NOMO-1 (cell line): ENCODE measurements at regions not wholly inside any gene's neighbourhood (a gene's known extent, or its start where the extent isn't known, plus 50 kb on each side); places are given as distances from the start of the nearest gene placed in this dataset.

Source experiments
- DNase-seq, 2 experiments: peaks; one replicate each; lab custom pipeline; 2025; ENCODE audit not compliant: unreplicated experiment in 2 of 2; lab: John Stamatoyannopoulos, UW

DNA sequence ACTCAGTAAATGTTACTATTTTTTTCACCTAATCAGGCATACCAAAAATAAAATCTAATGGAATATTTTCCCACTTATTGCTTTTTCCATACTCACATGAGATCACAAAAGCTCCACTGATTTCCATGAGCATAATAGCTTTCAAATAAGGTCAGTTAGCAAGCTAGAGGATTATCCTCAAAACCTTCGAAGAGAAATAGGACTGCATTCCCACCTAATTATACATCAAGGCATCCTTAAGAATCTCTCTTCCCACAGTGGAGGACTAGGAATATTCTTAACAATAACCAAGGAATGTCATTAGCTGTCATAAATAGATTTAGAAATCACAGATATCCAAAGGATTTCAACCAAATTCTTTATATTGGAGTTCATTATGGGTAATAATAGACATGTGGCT, 127.9 kb upstream of the STT3B start:
- no peak for DNase-seq

DNA sequence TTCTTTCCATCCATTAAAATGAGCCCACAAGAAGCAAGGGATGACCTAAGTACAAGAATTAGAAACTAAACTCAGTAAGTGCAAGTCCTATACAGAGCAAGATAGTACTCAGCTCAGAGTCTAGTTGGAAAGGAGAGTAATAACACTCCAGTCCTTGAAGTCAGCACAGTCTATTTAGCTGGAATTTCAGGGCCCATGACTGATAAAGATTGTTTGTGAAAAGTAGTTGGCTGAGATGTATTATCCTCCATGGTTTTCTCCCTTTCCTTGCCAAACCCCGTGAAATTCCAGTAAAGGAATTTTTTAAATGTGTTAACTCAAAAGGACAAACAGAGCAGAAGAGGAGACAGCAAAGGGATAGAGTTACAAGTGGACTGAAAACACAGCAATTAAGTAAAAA, 127.2 kb upstream of the STT3B start:
- DNase-seq = no peak

DNA sequence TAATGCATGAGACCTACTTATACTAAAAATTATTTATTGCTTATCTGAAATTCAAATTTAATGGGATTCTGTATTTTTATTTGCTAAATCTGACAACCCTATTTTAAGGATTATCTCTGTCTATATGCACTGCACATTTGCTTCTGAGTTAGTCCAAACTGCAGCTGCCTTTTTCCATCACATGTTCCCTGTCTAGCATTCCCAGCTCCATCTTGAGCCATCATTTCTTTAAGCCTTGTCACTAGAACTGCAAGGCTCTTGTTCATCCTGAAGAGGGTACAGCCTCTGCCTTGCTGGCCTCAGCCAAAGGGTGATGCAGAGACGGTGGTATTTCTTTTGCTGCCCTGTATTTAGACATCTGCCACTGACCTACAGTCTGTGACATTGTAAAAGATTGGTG, 125.8 kb upstream of the STT3B start:
- DNase-seq = no peak

DNA sequence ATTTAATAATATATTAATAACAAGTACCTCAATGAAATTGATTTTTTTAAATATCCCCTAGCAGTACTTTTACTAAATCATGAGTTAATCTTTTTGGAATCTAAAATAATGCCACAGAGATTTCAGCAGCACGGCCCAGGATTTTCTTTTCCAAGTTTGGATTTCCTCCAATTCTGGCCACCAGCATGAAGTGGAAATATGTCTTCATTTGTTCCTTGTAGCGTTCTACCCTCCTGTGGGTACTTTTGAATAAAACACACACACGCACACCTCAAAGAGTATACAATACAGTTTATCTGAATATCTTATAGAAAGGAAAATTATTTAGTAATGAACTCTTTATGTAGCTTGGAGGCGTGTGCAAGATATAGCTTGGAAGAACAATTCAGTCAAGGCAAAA, 125.1 kb upstream of the STT3B start:
- no peak for DNase-seq

DNA sequence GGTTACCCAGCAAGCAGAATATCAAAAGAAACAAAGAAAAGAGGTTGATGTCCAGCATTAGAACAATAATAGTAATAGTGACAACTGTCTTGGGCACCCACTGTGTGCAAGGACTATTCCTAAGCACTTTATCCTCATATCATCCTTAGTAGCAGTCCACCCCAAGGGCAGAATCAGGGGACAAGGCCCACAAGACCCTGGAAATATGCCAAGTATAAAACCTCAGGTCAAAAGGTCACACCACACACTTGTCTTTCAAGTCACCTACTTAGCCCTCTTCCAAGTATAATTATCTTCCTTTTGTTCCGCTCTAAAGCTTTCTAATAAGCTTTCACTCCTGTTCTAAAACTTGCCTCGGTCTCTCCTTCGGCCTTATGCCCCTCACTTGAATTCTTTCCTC, 124.0 kb upstream of the STT3B start:
- DNase-seq = no peak

DNA sequence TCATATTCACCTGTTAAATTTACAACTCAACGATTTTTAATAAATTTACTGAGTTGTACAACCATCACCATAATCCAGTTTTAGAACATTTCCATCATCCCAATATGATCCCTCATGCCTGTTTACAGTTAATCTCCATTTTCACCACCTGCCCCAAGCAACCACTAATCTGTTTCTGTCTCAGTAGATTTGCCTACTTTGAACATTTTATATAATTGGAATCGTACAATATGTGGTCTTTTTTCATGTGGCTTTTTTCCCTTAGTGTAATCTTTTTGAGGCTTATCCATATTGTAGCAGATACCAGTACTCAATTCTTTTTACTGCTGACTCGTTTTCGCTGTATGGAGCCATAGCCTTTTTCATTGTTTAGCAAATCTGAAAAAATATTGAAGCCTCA, 123.3 kb upstream of the STT3B start:
- DNase-seq = no peak

DNA sequence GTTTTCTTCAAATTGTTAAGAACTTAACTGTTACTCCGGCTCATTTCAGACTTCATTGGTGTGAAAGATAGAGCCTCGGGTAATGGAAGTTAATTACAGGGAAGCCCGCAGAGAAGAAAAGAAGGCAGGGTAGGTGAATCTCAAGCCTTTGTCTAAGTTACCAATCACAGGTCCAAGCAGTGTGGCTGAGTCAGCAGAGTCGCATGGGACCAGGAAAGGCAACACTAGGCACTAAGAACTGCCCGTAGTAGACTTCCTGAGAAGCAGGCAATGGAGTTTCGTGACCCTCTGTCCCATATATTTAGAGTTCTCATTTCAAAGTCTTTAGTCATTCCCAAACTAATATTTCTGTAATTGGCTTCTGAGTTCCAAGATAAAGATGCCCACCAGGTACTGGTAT, 122.9 kb upstream of the STT3B start:
- no peak for DNase-seq

DNA sequence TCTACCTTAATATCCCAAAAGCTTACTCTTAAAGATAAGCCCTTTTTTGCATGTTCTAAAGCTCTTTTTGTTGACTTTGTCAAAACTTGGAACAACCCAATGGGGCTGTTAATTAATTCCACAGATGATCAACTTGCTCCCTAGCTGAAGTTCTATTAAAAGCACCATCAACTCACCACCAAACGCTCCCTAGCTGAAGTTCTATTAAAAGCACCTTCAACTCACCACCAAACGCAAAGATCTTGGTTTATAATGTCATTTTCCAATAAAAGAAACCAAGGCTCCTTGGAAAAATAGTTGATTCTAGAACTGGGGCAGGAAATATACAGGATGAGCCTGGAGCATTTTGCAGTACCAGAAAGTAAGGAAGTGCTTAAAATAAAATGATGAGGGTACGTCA, 122.3 kb upstream of the STT3B start:
- DNase-seq = no peak

DNA sequence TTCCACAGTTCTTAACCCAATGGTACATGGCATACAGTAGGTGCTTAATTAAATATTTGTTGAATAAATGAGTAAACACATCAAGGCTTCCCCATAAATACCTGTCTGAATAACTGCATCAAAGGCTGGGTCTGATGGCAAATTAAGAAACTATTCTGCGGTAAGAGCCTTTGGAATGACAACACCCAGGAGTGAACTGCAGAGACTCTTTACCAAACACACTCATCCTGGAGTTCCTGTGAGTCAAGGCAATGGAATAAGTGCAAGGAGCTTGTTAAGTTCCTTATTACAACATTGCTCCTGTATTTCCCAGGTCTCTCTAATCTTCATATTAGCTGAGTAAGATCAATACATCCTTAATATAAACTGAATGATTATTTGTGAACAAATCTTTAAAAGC, 119.9 kb upstream of the STT3B start:
- DNase-seq = no peak

DNA sequence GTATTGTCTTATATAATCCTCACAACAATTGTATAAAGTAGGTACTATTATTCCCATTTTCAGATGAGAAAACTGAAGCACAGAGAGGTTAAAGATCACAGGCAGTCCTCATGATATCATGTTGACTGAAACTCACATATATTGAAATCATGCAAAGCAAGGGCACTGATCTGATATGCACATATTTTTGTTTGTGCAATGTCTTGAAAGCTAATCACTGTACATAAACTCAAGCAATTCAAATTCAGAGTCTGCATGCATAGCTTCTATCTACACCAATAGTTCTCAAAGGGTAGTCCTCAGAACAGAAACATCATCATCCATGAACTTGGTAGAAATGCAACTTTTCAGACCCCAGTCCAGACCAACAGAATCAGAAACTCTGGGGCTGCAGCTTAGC, 119.2 kb upstream of the STT3B start:
- no peak for DNase-seq

DNA sequence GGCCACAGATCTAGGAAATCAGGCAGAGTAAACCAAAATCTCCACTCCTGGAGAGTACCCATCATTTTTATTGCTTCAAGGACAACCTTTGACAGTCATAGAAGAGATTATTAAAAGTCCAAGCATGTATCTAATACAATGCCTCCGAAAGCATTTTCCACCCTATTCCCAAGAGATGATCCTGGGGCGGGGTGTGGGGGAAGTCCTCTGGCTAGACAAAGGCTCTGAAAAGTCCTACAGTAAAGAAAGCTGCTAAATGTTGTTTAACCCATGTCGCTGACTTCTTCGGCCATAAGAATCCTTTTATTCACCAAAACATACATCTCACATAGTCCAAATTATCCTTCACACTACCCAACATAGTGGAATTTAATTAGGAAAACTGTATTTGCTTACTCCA, 115.7 kb upstream of the STT3B start:
- DNase-seq = no peak

DNA sequence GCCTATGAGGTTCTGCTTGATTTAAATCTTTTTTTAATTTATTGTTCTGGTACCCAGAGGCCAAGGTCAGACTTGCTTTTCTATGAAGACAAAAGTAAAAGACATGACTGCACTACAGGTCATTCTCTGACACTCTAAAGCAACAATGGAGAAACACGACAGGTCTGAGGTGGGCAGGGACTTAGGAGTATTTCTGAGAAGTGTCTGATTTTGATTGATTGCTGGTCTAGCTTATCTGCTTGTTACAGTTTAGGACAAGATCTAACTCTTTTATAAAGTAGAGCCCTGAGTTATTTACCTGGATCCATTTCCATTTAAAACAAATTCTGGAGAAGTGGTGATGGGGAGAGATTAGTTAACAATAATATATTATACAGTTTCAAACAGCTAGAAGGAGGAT, 115.2 kb upstream of the STT3B start:
- no peak for DNase-seq

DNA sequence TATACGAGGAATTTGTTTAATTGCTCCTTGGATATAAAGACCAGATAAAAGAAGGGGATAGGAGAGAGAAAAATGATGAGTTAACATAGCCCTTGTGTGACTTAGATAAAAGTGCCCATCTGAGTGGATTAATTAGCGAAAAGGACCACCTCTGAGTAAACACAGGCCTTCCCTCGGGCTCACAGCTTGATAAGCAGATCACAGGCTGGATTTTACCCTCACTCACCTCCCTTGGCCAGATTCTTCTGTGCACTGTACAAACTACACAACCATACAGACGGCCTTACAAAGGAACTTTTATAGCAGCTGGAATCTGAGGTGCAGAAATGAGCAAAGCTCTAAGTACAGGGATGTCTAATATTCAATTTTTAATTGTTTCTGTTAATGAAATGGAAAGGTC, 112.4 kb upstream of the STT3B start:
- no peak for DNase-seq

DNA sequence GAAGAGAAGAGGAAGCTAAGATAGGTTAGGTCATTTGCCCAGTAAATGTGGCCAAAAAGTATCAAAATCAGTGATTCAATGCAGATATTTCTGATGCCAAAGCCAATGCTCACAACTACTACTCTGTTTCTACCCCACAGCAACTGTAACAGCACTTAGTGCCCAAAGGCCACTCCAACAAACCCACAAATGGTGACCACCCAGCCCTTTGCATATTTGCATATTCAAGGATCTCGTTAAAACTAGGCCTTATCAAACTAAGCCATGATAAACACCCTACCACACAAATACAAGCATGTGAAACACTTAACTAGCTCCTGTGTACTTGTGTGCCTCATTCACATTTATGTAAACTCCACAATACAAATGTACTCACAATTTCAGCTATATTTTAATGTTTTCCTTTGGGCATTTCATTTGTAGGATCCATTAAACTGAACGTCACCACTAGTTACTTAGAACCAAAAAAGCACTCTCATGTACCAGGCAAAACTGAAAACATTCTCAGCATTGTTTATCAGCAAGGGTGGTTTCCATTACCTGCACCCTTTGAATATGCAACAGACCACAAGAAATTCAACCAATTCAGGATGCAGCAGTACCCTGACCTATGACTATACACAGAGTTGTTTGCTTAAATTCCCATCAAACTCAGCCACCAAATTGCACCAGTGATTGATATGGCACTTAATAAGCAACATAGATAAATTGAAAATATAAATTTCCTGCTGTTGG, 111.2 kb upstream of the STT3B start:
- DNase-seq = no peak

DNA sequence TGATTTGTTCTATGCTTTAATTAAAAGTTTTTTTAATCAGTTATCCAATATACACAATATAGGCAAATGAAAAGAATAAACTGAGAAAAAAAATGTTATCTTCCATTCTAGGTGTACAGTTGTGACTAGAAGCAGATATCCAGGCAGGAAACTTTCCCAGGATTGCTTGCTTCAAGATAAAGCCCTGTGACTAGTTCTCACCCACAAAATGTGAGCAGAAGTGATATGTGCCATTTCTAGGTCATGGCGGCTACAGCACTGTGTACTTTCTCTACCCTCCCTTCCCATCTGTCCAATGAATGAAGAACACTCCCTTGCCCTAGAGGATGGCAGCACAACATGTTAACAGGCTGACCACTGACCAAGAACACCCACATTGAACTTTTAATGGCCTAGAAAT, 110.5 kb upstream of the STT3B start:
- DNase-seq = no peak

DNA sequence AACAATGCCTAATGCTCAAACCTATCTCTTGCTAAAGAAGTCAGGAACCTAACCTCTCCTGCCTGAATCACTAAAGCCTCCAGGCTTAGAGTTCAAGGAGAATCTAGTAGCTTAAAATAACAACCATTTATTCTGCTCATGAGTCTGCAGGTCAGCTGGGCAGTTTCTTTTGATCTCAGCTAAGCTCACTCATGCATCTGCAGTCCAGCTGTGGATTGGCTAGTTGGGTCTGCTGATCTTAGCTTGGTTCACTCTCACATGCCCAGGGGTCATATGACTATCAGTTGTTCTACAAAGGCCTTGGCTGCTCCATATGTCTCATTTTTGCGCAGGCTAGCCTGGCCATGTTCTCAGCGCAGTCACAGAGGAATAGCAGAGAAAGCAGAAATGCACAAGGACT, 109.2 kb upstream of the STT3B start:
- no peak for DNase-seq

DNA sequence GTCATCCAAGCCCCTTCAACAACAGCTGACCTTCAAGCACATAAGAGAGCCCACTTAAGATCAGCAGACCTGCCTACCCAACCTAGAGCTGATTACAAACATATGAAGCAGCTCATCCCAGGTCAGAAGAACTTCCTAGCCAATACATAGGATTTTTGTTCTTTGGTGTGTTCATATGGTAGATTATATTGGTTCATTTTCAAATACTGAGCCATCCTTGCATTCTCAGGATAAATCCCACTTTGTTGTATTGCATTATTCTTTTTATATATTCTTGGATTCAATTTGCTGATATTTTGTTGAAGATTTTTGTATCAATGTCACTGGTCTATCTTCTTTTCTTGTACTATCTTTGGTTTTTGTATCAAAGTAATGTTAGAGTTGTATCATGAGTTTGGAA, 107.3 kb upstream of the STT3B start:
- DNase-seq = no peak

DNA sequence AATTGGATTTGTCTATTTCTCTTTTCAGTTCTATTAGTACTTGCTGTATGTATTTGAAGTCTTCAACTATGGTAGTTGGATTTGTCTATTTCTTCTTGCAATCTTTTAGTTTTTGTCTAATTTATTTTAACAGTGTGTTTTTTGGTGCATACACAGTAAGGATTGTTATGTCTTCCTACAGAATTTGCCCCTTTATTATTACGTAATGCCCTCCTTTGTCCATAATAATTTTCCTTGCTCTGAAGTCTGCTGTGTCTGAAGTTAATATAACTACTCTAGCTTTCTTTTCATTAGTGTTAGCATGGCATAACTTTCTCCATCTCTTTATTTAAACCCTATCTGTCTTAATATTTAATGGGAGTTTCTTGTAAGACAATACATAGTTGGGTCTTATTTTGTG, 105.1 kb upstream of the STT3B start:
- DNase-seq = no peak

DNA sequence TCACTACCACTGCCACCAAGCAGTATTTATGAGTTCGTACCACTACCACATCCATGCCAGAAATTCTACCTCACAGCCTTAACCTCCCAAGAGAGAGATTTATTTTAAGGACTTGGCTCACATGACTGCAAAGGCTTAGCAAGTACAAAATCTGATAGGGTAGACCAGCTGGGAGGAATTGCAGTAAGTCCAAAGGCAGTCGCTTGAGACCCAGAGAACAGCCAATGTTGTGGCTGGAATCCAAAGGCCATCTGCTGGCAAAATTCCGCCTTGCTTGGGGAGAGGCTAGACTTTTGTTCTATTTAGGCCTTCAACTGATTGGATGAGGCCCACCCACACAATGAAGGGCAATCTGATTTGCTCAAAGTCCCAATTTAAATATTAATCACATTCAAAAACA, 101.4 kb upstream of the STT3B start:
- DNase-seq = no peak

DNA sequence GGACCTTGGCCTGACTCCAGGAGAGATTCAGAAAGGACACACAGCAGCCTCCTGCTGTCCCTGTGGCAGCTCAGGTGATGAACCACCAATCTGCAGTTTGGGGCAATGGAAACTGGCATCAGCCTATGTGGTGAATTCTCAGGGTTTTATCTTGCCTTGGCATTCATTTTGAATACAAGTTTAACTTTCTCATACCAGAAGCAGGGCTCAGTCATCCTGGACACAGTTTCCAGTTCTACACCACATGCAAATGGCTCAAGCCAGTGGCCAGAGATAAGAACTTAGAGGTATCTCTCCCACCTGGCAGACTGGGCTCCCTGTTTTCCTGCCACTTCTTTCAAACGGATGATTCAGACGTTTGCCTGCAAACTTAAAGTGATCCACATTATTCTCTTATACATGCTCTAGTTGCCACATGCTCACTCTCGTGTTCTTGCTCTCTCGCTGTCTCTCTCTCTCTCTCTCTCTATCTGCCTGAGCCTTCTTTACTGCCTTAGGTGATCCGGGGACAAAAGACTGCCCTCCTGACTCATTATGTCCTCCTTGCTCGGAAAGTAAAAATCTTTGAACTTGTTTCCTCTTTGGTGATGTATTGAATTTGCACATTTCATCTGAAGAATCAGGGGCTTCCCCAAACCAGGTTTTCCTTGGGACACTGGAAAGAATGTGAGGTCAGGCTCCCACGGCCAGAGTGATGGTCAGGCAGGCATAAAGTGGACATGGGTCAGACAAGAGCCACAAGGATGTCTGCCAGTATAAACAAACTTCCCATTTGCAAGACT, 99.6 kb upstream of the STT3B start:
- DNase-seq = no peak

DNA sequence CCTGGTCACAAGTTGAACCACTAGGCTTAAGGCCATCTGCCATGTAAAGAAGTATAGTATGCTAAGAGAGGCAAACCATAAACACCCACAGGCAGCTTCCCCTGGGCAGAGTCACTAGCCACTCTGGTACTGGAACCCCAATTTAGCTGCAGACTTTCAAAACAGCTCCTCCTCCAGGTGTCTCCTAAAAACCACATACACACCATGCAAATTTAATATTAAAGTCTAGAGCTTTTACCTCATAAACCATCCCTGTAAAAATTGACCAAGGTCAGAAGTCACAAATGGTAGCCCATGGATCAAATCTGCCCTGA, 99.1 kb upstream of the STT3B start:
- no peak for DNase-seq

DNA sequence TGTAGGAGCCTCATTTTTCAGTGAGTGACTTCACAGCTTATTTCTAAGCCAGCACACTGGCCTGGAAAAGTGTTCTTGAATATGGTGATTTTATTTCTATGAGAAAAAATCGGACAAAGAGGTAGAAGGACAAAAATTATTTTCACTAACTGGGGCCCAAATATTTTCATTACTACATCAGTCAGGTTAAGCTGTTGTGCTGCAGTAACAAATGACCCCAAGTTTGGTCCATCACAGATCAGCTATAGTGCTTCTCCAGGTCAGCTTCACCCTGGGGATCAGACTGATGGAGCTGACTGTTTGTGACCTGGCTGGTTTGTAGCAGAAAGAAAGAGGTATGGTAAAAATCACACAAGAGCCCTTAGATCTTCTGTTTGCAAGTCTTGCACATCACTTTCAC, 97.9 kb upstream of the STT3B start:
- DNase-seq = no peak

DNA sequence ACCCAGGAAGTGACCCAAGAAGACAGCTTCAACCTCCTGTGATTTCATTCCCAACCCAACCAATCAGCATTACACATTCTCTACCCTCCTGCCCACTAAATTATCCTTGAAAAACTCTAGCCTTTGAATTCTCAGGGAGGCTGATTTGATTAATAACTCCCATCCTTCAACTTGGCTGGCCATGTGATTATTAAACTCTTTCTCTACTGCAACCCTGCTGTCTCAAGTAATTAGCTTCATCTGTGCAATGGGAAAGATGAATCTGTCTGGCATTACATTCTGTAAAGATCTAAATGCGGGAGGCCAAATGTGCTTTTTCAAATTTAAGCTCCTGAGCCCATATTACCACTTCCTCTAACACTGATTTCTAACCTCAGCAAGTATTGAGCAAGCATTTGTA, 95.9 kb upstream of the STT3B start:
- DNase-seq = no peak
